LNCAP (cell line): ENCODE measurements at regions not wholly inside any gene's neighbourhood (a gene's known extent, or its start where the extent isn't known, plus 50 kb on each side); places are given as distances from the start of the nearest gene placed in this dataset.

Experiments used
- TF ChIP-seq, protein P1 (sequence below): fragments of 450-650 bp; IDR thresholded peaks from 2 replicates; pipeline ENCODE4 v1.5.1; 2017; ENCODE audit warnings: mild to moderate bottlenecking

DNA sequence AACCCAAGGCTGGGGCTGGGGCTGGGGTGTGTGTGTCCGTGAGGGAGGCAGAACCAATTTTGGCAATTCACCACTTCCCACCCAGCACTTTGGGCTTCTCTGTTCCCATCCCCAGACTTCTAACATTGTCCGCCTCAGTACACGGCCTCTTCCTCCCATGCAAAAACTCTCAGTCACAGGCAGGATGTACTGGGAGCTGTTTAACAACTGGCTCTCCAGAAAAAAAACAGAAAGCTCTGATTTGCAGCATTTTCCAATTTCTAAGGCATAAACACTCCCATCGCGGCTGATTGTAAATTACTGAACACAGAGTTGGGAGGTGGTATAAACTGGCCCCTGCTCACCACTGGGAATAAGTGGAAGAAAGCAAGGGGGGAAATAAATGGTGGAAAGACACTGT is 73.1 kb upstream of the MAP4K3 start:
- TF ChIP-seq, protein P1, sequence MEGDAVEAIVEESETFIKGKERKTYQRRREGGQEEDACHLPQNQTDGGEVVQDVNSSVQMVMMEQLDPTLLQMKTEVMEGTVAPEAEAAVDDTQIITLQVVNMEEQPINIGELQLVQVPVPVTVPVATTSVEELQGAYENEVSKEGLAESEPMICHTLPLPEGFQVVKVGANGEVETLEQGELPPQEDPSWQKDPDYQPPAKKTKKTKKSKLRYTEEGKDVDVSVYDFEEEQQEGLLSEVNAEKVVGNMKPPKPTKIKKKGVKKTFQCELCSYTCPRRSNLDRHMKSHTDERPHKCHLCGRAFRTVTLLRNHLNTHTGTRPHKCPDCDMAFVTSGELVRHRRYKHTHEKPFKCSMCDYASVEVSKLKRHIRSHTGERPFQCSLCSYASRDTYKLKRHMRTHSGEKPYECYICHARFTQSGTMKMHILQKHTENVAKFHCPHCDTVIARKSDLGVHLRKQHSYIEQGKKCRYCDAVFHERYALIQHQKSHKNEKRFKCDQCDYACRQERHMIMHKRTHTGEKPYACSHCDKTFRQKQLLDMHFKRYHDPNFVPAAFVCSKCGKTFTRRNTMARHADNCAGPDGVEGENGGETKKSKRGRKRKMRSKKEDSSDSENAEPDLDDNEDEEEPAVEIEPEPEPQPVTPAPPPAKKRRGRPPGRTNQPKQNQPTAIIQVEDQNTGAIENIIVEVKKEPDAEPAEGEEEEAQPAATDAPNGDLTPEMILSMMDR, result no peak

DNA sequence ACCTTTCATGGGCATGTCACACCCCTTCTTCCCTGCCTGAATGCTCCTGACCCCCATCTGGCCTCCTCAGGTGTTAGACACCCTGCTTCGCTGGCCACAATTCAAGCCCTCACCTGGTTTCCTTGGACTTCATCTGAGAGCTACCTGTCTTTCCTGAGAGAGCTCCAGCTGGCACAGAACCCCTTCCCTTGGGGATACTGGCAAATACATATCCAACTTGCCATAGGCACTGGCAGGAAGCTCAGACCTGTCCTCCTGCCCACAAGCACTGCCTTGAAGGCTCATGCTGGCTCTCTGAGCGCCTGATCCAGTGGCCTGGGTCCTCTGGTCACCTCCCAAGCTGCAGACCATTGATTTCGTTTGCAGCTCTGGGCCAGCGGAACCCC is 74.1 kb upstream of the MAP4K3 start:
- TF ChIP-seq, protein P1, result no peak

DNA sequence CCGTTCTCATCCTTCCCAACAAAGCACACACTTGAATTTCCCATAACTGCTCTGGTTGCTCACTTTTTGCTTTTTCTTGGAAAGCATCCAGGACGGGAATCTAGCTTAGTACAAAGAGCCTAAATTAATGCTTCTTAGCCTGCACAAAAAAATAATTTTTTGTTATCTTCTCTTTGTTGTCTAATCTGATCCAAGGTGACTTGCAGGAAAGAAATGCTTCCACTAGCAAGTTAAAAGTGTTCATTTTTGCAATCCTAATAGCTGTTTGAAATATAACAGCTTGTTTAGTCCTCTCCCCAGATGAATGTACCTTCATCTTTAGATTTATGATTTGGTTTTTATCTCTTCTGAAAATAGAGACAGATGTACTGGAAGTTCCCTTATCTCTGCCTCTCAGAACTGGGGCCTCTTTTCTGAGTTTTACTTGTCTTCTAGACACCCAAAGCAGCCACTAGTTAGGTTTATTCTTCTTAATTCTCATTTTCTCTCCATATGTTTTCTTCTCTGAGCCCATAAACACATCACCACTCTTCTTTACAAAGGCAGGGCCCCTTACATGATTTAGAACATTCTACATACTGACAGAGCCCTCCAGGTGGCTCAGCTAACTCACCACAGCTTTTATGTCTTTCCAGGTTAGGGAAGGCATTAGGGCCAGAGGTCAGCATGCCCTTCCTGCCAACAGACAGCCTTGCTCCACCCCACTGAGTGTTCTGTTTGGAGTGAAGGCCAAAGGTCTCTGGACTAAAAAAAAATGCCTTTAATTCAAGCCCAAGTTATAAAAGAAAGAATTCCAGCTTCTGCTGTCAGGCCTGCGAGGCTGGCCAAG is 74.7 kb upstream of the MAP4K3 start:
- TF ChIP-seq, protein P1, result no peak

DNA sequence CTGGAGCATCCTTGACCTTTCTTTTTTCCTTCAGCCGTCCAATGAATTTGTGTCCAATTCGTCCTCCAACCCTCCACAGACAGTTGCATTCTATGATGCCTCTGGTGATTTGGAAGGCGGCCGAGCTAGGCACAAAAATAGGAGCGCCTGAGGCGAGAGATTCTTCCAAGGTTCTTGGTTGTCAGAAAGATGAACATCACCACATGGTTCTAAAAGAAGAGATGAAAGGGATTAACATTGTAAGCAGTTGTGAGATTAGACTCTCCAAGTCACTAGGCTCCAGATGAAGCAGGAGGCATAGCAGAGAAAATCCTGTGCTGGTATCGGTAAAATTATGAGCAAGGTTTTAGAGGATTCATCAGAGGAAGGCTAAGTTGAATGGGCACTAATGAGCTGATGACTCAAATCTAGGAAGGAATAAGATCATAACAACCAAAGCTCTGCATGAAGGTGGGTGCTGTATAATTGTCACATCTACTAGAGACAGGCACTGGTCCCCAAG is 75.4 kb upstream of the MAP4K3 start:
- TF ChIP-seq, protein P1, result no peak

DNA sequence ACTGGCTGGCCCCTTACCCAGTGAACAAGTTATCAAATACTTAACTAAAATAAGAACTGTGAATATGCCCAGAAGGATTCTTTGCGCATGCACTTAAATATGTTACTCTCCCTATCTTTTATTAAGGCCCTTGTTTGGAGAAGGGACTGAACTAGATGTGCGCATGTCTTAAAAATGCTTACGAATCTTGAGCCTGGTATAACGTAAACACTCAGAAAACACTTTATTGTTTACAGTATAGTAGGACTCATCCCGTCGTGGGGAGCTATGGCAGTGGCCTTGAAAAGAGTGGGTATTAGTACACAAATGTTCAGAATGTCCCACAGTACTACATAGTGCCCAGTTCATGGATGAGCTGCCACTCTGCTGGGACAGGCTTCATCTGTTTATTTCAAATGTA is 75.9 kb upstream of the MAP4K3 start:
- TF ChIP-seq, protein P1, result no peak

DNA sequence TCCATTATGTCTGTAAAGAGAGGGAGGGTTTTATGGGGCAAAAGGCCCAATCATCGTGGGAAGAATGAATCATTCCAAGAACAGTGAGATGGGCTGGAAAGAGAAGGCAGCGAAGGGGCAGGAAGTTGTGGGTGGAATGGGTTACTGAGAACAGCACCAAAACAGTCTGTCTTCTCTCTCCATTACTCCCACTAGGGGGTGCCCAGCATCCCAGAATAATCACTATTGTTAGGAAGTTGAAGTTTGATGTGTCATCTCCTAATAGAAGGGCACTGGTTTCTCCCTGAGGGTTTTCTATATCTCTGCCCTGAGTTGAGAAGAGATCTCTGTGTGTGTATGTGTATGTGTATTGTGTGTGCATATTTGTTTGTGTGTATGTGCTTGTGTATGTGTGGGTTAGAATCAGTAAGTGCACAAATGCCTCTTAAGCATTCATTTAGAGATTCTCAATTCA is 76.6 kb upstream of the MAP4K3 start:
- TF ChIP-seq, protein P1, result peak; percentile 50

DNA sequence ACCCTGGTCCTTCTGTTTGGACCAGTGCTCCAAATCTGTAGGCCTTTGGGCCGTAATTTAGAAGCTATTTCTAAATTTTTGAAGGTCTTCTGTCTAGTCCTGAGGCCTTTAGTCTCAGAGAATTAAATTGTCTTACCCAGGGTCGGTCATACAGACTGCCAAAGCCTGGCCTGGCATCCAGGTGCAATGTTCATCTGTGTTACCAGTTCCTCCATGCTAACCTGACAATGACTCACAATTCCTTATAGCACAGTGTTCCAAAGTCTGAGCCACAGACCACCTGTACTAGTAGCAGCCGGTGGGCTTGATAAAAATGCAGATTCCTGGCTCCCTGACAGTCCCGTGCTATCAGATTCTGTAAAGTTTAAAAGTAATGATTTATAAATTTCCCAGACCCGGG is 77.7 kb upstream of the MAP4K3 start:
- TF ChIP-seq, protein P1, result no peak
